CD14-positive monocyte (primary cell): ENCODE measurements at regions not wholly inside any gene's neighbourhood (a gene's known extent, or its start where the extent isn't known, plus 50 kb on each side); places are given as distances from the start of the nearest gene placed in this dataset.

Experiments
- DNase-seq, 3 donors: peaks; one replicate each; pipeline ENCODE4 v3.0.0-alpha.2; 2011 to 2022
- H2AFZ ChIP-seq: 2 replicates; pipeline ENCODE4 v1.6.0; 2012; ENCODE audit warnings: mild to moderate bottlenecking, low read depth, low read length, inconsistent platforms; ENCODE audit not compliant: insufficient read depth, poor library complexity, severe bottlenecking
- H3K27ac ChIP-seq, 2 donors: 1 replicate in 1 of 2; 2 replicates in 1 of 2; pipeline ENCODE4 v1.5.1; 2012 to 2013; ENCODE audit warnings: low read length in 2 of 2, control low read depth in 1 of 2, inconsistent platforms in 1 of 2, low read depth in 1 of 2, mild to moderate bottlenecking in 1 of 2
- H3K27me3 ChIP-seq, 2 donors: one replicate each; pipeline versions ENCODE4 v1.6.0 to v1.6.1; 2011 to 2013; ENCODE audit warnings: low read length in 2 of 2; ENCODE audit not compliant: control insufficient read depth in 2 of 2, insufficient read depth in 2 of 2
- H3K36me3 ChIP-seq, 2 donors: replicated peaks in 1 of 2; 1 replicate in 1 of 2; 2 replicates in 1 of 2; pipeline versions ENCODE4 v1.5.1 to v1.6.1; 2012 to 2013; ENCODE audit warnings: low read length in 2 of 2, control low read depth in 1 of 2, inconsistent platforms in 1 of 2, mild to moderate bottlenecking in 1 of 2; ENCODE audit not compliant: insufficient read depth in 2 of 2, control insufficient read depth in 1 of 2
- H3K4me1 ChIP-seq, 2 donors: 1 replicate in 1 of 2; 2 replicates in 1 of 2; pipeline versions ENCODE4 v1.5.1 to v1.6.1; 2012 to 2013; ENCODE audit warnings: low read length in 2 of 2, control low read depth in 1 of 2, inconsistent platforms in 1 of 2, mild to moderate bottlenecking in 1 of 2, moderate library complexity in 1 of 2; ENCODE audit not compliant: insufficient read depth in 2 of 2, control insufficient read depth in 1 of 2
- H3K4me2 ChIP-seq: replicated peaks from 2 replicates; pipeline ENCODE3; 2012; ENCODE audit warnings: low read length, moderate library complexity, mild to moderate bottlenecking; ENCODE audit not compliant: poor library complexity, severe bottlenecking; ENCODE audit errors: extremely low read depth
- H3K4me3 ChIP-seq, 3 experiments: fragments of 200-600 bp in 1 of 3; sonication (generic) in 1 of 3; replicated peaks in 1 of 3; 1 replicate in 2 of 3; 2 replicates in 1 of 3; pipeline ENCODE4 v1.5.1; 2011 to 2013; ENCODE audit warnings: low read length in 3 of 3, mild to moderate bottlenecking in 3 of 3, control low read depth in 2 of 3, low read depth in 2 of 3, inconsistent platforms in 1 of 3, moderate library complexity in 1 of 3
- H3K79me2 ChIP-seq: 2 replicates; pipeline ENCODE4 v1.6.0; 2012; ENCODE audit warnings: mild to moderate bottlenecking, control low read depth, inconsistent platforms, low read length, moderate library complexity; ENCODE audit not compliant: insufficient read depth
- H3K9ac ChIP-seq: 2 replicates; pipeline ENCODE4 v1.6.0; 2017; ENCODE audit warnings: low read length, mild to moderate bottlenecking; ENCODE audit not compliant: insufficient read depth, poor library complexity, severe bottlenecking
- H3K9me3 ChIP-seq, 2 donors: replicated peaks in 1 of 2; 1 replicate in 1 of 2; 2 replicates in 1 of 2; pipeline versions ENCODE4 v1.5.1 to v1.6.1; 2012 to 2013; ENCODE audit warnings: low read length in 2 of 2, control low read depth in 1 of 2; ENCODE audit not compliant: control insufficient read depth in 1 of 2, insufficient read depth in 1 of 2
- H4K20me1 ChIP-seq: 2 replicates; pipeline ENCODE4 v1.6.0; 2012; ENCODE audit warnings: mild to moderate bottlenecking, low read length, control low read depth, moderate library complexity; ENCODE audit not compliant: insufficient read depth
- H3K27ac Mint-ChIP-seq, 7 donors: one replicate each; pipeline ENCODE4 v1.8.0; 2020; ENCODE audit warnings: mild to moderate bottlenecking in 7 of 7, mixed read lengths in 7 of 7, moderate library complexity in 6 of 7, inconsistent platforms in 2 of 7
- H3K27me3 Mint-ChIP-seq, 3 donors: one replicate each; pipeline ENCODE4 v1.8.0; 2021 to 2022; ENCODE audit warnings: low read depth in 3 of 3, mild to moderate bottlenecking in 3 of 3, mixed read lengths in 3 of 3, moderate library complexity in 3 of 3, inconsistent platforms in 1 of 3
- H3K36me3 Mint-ChIP-seq, 2 donors: one replicate each; pipeline ENCODE4 v1.8.0; 2020; ENCODE audit warnings: mixed read lengths in 2 of 2, inconsistent platforms in 1 of 2, mild to moderate bottlenecking in 1 of 2
- H3K4me1 Mint-ChIP-seq: one replicate; pipeline ENCODE4 v1.8.0; 2020; ENCODE audit warnings: mild to moderate bottlenecking, mixed read lengths
- H3K4me3 Mint-ChIP-seq, 2 donors: one replicate each; pipeline ENCODE4 v1.8.0; 2020; ENCODE audit warnings: mild to moderate bottlenecking in 2 of 2, mixed read lengths in 2 of 2, moderate library complexity in 1 of 2
- H3K9me3 Mint-ChIP-seq, 7 donors: one replicate each; pipeline ENCODE4 v1.8.0; 2020 to 2022; ENCODE audit warnings: mixed read lengths in 7 of 7, mild to moderate bottlenecking in 6 of 7, moderate library complexity in 6 of 7, inconsistent platforms in 2 of 7
- WGBS: methylation state at CpG from one replicate; pipeline ENCODE4 v1.1.5; 2013; ENCODE audit warnings: missing lambda C conversion rate; ENCODE audit not compliant: insufficient coverage; 5-methylcytosine and 5-hydroxymethylcytosine counted together
- intact Hi-C, 2 donors: fragments of 100-400 bp; cut with micrococcal nuclease; formaldehyde crosslinking; loops; one replicate each; pipeline versions ENCODE4 v1.15.0 to v1.15.1; 2023
- TF ChIP-seq, protein P1 (sequence below): fragments of 200-600 bp; IDR thresholded peaks from one replicate; pipeline ENCODE4 v1.8.0; 2022; ENCODE audit warnings: antibody characterized with exemption, mild to moderate bottlenecking

DNA sequence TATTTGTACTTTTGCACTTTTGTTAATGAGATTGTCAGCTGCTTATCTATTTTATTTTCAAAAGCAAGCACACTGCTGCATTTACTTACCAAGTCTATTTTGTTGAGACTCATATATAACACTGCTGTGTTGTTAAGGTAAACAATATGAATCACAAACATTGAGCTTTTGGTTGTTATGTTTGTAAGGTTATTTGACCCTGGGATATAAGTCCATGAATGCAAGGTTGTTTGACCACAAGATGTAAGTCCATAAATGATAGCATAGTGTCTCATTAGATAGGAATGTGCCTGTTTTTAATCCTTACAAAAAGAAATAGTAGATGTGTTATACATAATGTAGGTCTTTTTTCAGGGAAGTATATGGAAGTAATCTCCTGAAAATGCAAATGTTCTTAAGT lies 845.9 kb downstream of the CDH9 start:
- Histone ChIP-seq H3K27me3 (no peaks in the 10 kb centered on the region), H3K9me3 (peaks cover 0 to 3% of the 10 kb centered on the region in 2 donors), H3K9ac (no peak overlapping the region), H3K36me3 (no peaks in the 10 kb centered on the region), H4K20me1 (no peaks in the 10 kb centered on the region), H3K27ac (no peak overlapping the region), H3K4me1 (no peaks in the 10 kb centered on the region), H3K4me2 (no peak overlapping the region), H3K4me3 (no peak overlapping the region), H2AFZ (no peak overlapping the region), H3K79me2 (no peaks in the 10 kb centered on the region)
- no peak for DNase-seq
- Mint-ChIP-seq H3K27ac (no peak overlapping the region), H3K36me3 (no peaks in the 10 kb centered on the region), H3K9me3 (peaks cover 0 to 2% (median 0%) of the 10 kb centered on the region in 7 donors), H3K4me3 (no peak overlapping the region), H3K27me3 (no peaks in the 10 kb centered on the region), H3K4me1 (no peaks in the 10 kb centered on the region)
- intact Hi-C loops, result no loop called here
- TF ChIP-seq, protein P1, sequence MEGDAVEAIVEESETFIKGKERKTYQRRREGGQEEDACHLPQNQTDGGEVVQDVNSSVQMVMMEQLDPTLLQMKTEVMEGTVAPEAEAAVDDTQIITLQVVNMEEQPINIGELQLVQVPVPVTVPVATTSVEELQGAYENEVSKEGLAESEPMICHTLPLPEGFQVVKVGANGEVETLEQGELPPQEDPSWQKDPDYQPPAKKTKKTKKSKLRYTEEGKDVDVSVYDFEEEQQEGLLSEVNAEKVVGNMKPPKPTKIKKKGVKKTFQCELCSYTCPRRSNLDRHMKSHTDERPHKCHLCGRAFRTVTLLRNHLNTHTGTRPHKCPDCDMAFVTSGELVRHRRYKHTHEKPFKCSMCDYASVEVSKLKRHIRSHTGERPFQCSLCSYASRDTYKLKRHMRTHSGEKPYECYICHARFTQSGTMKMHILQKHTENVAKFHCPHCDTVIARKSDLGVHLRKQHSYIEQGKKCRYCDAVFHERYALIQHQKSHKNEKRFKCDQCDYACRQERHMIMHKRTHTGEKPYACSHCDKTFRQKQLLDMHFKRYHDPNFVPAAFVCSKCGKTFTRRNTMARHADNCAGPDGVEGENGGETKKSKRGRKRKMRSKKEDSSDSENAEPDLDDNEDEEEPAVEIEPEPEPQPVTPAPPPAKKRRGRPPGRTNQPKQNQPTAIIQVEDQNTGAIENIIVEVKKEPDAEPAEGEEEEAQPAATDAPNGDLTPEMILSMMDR, result no peak

DNA sequence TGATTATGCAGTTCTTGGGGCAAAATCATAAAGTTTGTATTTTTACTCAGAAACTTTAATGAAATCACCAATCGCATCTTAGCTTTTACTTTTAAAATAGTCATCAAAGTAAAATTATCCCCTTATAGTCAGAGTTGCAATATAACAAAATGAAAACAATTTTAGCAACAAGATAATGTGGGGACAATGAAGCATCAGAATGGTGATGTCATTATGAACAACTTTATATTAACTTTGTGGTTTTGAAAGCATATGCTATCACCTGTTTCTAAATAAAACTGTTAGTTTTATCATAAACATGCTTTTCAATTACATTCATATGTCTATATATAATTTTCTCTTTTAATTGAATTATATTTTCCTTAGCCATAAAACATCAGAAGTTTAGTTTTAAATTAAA lies 856.8 kb downstream of the CDH9 start:
- no peak overlapping the region for H3K9ac ChIP-seq
- H3K4me3 ChIP-seq, result no peak overlapping the region
- no peaks in the 10 kb centered on the region for H3K4me1 ChIP-seq
- Mint-ChIP-seq H3K4me3 (no peak overlapping the region), H3K9me3 (no peaks in the 10 kb centered on the region), H3K36me3 (no peaks in the 10 kb centered on the region), H3K4me1 (no peaks in the 10 kb centered on the region), H3K27ac (no peak overlapping the region), H3K27me3 (no peaks in the 10 kb centered on the region)
- no peak for DNase-seq
- no peak overlapping the region for H2AFZ ChIP-seq
- H3K36me3 ChIP-seq, result no peaks in the 10 kb centered on the region
- TF ChIP-seq, protein P1, result no peak
- H3K9me3 ChIP-seq, result no peaks in the 10 kb centered on the region
- H3K79me2 ChIP-seq, result no peaks in the 10 kb centered on the region
- no peak overlapping the region for H3K4me2 ChIP-seq
- H3K27me3 ChIP-seq, result no peaks in the 10 kb centered on the region
- WGBS, result no CpG with 5 or more reads among the region's 1 CpG
- no peaks in the 10 kb centered on the region for H4K20me1 ChIP-seq
- intact Hi-C loops, result no loop called here
- no peak overlapping the region for H3K27ac ChIP-seq
